K562 (cell line): ENCODE measurements at regions not wholly inside any gene's neighbourhood (a gene's known extent, or its start where the extent isn't known, plus 50 kb on each side); places are given as distances from the start of the nearest gene placed in this dataset.

Experiments
- CBFB ChIP-seq: sonication (generic); formaldehyde crosslinking; IDR thresholded peaks from 2 replicates; pipeline ENCODE4 v1.4.0; 2020; ENCODE audit warnings: mild to moderate bottlenecking, missing genetic modification reagents
- CBX2 ChIP-seq: fragments of 200-600 bp; sonication (generic); IDR thresholded peaks from one replicate; pipeline ENCODE4 v1.6.1; 2012; ENCODE audit warnings: mild to moderate bottlenecking, low read length, inconsistent platforms; ENCODE audit not compliant: insufficient read depth, poor library complexity, severe bottlenecking
- CREB3L1 ChIP-seq: fragments of 450-650 bp; IDR thresholded peaks from 2 replicates; pipeline ENCODE4 v1.6.1; 2014; ENCODE audit warnings: low read depth, mild to moderate bottlenecking, moderate library complexity, borderline replicate concordance
- ETV5 ChIP-seq: sonication (generic); formaldehyde crosslinking; IDR thresholded peaks from 2 replicates; pipeline ENCODE4 v1.4.0; 2020; ENCODE audit warnings: low read depth, mild to moderate bottlenecking, missing genetic modification reagents
- GATA2 ChIP-seq: sonication (generic); formaldehyde crosslinking; IDR thresholded peaks from 2 replicates; pipeline ENCODE4 v1.4.0; 2020; ENCODE audit warnings: mild to moderate bottlenecking, missing genetic modification reagents
- MYBL2 ChIP-seq, 2 experiments: fragments of 450-650 bp in 1 of 2; sonication (generic) in 1 of 2; formaldehyde crosslinking in 1 of 2; IDR thresholded peaks; 2 replicates each; pipeline versions ENCODE4 v1.6.1 to v1.8.1; 2017 to 2022; ENCODE audit warnings: borderline replicate concordance in 1 of 2, inconsistent platforms in 1 of 2, low read depth in 1 of 2, mild to moderate bottlenecking in 1 of 2, missing genetic modification reagents in 1 of 2, moderate library complexity in 1 of 2
- RBM25 ChIP-seq: fragments of 200-400 bp; formaldehyde crosslinking; IDR thresholded peaks from 2 replicates; pipeline ENCODE4 v1.6.1; 2018; ENCODE audit warnings: low read length, low read depth, moderate library complexity; ENCODE audit not compliant: severe bottlenecking
- STAT5B ChIP-seq: fragments of 250-450 bp; sonication (Bioruptor Pico); IDR thresholded peaks from 2 replicates; pipeline ENCODE4 v1.8.0; 2021; ENCODE audit warnings: mild to moderate bottlenecking, inconsistent platforms
- ZNF408 ChIP-seq: fragments of 250-450 bp; sonication (Bioruptor Pico); IDR thresholded peaks from 2 replicates; pipeline ENCODE4 v1.4.0; 2020; ENCODE audit warnings: low read depth, mild to moderate bottlenecking, moderate library complexity
- ZNF57 ChIP-seq: fragments of 450-650 bp; formaldehyde crosslinking; IDR thresholded peaks from 2 replicates; pipeline ENCODE4 v1.4.0; 2020; ENCODE audit warnings: mild to moderate bottlenecking, moderate library complexity
- ZNF707 ChIP-seq: fragments of 250-450 bp; sonication (Bioruptor Pico); conservative IDR thresholded peaks from 2 replicates; pipeline ENCODE4 v1.8.0; 2022; ENCODE audit warnings: inconsistent platforms, mild to moderate bottlenecking, moderate library complexity
- TF ChIP-seq, protein P1 (sequence below): fragments of 200-600 bp; sonication (generic); IDR thresholded peaks from one replicate; pipeline ENCODE4 v1.6.1; 2012; ENCODE audit warnings: mild to moderate bottlenecking, low read depth, low read length, inconsistent platforms

GRCh38 chr6:44700422-44700821 is 312.9 kb downstream of the CDC5L start (continued):
- TF ChIP-seq, protein P1, sequence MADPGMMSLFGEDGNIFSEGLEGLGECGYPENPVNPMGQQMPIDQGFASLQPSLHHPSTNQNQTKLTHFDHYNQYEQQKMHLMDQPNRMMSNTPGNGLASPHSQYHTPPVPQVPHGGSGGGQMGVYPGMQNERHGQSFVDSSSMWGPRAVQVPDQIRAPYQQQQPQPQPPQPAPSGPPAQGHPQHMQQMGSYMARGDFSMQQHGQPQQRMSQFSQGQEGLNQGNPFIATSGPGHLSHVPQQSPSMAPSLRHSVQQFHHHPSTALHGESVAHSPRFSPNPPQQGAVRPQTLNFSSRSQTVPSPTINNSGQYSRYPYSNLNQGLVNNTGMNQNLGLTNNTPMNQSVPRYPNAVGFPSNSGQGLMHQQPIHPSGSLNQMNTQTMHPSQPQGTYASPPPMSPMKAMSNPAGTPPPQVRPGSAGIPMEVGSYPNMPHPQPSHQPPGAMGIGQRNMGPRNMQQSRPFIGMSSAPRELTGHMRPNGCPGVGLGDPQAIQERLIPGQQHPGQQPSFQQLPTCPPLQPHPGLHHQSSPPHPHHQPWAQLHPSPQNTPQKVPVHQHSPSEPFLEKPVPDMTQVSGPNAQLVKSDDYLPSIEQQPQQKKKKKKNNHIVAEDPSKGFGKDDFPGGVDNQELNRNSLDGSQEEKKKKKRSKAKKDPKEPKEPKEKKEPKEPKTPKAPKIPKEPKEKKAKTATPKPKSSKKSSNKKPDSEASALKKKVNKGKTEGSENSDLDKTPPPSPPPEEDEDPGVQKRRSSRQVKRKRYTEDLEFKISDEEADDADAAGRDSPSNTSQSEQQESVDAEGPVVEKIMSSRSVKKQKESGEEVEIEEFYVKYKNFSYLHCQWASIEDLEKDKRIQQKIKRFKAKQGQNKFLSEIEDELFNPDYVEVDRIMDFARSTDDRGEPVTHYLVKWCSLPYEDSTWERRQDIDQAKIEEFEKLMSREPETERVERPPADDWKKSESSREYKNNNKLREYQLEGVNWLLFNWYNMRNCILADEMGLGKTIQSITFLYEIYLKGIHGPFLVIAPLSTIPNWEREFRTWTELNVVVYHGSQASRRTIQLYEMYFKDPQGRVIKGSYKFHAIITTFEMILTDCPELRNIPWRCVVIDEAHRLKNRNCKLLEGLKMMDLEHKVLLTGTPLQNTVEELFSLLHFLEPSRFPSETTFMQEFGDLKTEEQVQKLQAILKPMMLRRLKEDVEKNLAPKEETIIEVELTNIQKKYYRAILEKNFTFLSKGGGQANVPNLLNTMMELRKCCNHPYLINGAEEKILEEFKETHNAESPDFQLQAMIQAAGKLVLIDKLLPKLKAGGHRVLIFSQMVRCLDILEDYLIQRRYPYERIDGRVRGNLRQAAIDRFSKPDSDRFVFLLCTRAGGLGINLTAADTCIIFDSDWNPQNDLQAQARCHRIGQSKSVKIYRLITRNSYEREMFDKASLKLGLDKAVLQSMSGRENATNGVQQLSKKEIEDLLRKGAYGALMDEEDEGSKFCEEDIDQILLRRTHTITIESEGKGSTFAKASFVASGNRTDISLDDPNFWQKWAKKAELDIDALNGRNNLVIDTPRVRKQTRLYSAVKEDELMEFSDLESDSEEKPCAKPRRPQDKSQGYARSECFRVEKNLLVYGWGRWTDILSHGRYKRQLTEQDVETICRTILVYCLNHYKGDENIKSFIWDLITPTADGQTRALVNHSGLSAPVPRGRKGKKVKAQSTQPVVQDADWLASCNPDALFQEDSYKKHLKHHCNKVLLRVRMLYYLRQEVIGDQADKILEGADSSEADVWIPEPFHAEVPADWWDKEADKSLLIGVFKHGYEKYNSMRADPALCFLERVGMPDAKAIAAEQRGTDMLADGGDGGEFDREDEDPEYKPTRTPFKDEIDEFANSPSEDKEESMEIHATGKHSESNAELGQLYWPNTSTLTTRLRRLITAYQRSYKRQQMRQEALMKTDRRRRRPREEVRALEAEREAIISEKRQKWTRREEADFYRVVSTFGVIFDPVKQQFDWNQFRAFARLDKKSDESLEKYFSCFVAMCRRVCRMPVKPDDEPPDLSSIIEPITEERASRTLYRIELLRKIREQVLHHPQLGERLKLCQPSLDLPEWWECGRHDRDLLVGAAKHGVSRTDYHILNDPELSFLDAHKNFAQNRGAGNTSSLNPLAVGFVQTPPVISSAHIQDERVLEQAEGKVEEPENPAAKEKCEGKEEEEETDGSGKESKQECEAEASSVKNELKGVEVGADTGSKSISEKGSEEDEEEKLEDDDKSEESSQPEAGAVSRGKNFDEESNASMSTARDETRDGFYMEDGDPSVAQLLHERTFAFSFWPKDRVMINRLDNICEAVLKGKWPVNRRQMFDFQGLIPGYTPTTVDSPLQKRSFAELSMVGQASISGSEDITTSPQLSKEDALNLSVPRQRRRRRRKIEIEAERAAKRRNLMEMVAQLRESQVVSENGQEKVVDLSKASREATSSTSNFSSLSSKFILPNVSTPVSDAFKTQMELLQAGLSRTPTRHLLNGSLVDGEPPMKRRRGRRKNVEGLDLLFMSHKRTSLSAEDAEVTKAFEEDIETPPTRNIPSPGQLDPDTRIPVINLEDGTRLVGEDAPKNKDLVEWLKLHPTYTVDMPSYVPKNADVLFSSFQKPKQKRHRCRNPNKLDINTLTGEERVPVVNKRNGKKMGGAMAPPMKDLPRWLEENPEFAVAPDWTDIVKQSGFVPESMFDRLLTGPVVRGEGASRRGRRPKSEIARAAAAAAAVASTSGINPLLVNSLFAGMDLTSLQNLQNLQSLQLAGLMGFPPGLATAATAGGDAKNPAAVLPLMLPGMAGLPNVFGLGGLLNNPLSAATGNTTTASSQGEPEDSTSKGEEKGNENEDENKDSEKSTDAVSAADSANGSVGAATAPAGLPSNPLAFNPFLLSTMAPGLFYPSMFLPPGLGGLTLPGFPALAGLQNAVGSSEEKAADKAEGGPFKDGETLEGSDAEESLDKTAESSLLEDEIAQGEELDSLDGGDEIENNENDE: no peak
- TF ChIP-seq ZNF57: no peak
- TF ChIP-seq GATA2 (CRISPR knock-in tag): no peak
- TF ChIP-seq ZNF408 (CRISPR knock-in tag): no peak
- no peak for TF ChIP-seq RBM25
- TF ChIP-seq CREB3L1: no peak
- no peak for TF ChIP-seq ETV5 (CRISPR knock-in tag)
- no peak for TF ChIP-seq CBFB (CRISPR knock-in tag)
- TF ChIP-seq ZNF707 (CRISPR knock-in tag): no peak
- TF ChIP-seq CBX2: no peak
- no peak for TF ChIP-seq MYBL2 (IDR thresholded peaks at IDR 0.05; ENCODE audit: low read depth)
- no peak for TF ChIP-seq MYBL2 (CRISPR knock-in tag; IDR thresholded peaks at IDR 0.05; ENCODE audit: borderline replicate concordance)
- TF ChIP-seq STAT5B: no peak
